Parathyroid adenoma (tissue), 2 donors: ENCODE measurements at regions not wholly inside any gene's neighbourhood (a gene's known extent, or its start where the extent isn't known, plus 50 kb on each side); places are given as distances from the start of the nearest gene placed in this dataset.

ENCODE experiments used
- H2AFZ ChIP-seq: fragments of 300-600 bp; sonication (generic); one replicate; pipeline ENCODE4 v1.7.0; 2017; ENCODE audit warnings: antibody characterized with exemption, mild to moderate bottlenecking
- H3K27ac ChIP-seq: fragments of 300-600 bp; sonication (generic); one replicate; pipeline ENCODE4 v1.7.0; 2017
- H3K27me3 ChIP-seq: fragments of 300-600 bp; sonication (generic); one replicate; pipeline ENCODE4 v1.7.0; 2017; ENCODE audit warnings: low read length; ENCODE audit not compliant: control insufficient read depth, insufficient read depth
- H3K36me3 ChIP-seq: fragments of 300-600 bp; sonication (generic); one replicate; pipeline ENCODE4 v1.7.0; 2017; ENCODE audit warnings: low read length; ENCODE audit not compliant: control insufficient read depth, insufficient read depth
- H3K4me1 ChIP-seq: fragments of 300-600 bp; sonication (generic); one replicate; pipeline ENCODE4 v1.7.0; 2017; ENCODE audit warnings: control low read depth
- H3K4me2 ChIP-seq: fragments of 300-600 bp; sonication (generic); one replicate; pipeline ENCODE4 v1.7.0; 2017; ENCODE audit warnings: low read length
- H3K4me3 ChIP-seq: fragments of 300-600 bp; sonication (generic); one replicate; pipeline ENCODE4 v1.7.0; 2017; ENCODE audit warnings: low read depth, low read length
- H3K79me2 ChIP-seq: fragments of 300-600 bp; sonication (generic); one replicate; pipeline ENCODE4 v1.7.0; 2017; ENCODE audit warnings: control low read depth
- H3K9ac ChIP-seq: fragments of 300-600 bp; sonication (generic); one replicate; pipeline ENCODE4 v1.7.0; 2017; ENCODE audit warnings: mild to moderate bottlenecking
- H3K9me3 ChIP-seq: fragments of 300-600 bp; sonication (generic); one replicate; pipeline ENCODE4 v1.7.0; 2017; ENCODE audit warnings: low read length; ENCODE audit not compliant: control insufficient read depth
- TF ChIP-seq, protein P1 (sequence below): fragments of 300-600 bp; sonication (generic); IDR thresholded peaks from one replicate; pipeline ENCODE4 v1.7.0; 2017; ENCODE audit warnings: antibody characterized with exemption, mild to moderate bottlenecking
- donor health status: primary hyperparathyroidism.

DNA sequence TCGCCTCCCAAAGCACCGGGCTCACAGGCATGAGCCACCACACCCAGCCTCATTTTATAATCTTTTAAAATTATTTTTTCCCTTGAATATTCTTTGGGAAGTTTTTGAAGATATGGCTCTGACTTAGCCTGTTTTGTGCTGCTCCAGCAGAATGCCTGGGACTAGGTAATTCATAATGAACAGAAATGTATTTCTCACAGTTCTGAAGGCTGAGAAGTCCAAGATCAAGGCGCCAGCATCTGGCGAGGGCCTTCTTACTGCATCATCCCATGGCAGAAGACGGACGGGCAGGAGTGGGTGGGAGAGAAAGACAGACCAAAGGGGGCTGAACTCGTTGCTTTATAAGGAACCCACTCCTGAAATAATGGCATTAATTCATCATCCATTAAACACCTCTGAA, 99.0 kb upstream of the SLC25A33 start:
- Histone ChIP-seq H3K36me3 (no peaks in the 10 kb centered on the region), H3K4me2 (no peak overlapping the region), H3K27ac (no peak overlapping the region), H3K79me2 (no peaks in the 10 kb centered on the region), H3K27me3 (no peaks in the 10 kb centered on the region), H3K4me1 (peaks cover 42% of the 10 kb centered on the region), H3K4me3 (no peak overlapping the region), H3K9ac (no peak overlapping the region), H3K9me3 (no peaks in the 10 kb centered on the region), H2AFZ (no peak overlapping the region)
- TF ChIP-seq, protein P1, sequence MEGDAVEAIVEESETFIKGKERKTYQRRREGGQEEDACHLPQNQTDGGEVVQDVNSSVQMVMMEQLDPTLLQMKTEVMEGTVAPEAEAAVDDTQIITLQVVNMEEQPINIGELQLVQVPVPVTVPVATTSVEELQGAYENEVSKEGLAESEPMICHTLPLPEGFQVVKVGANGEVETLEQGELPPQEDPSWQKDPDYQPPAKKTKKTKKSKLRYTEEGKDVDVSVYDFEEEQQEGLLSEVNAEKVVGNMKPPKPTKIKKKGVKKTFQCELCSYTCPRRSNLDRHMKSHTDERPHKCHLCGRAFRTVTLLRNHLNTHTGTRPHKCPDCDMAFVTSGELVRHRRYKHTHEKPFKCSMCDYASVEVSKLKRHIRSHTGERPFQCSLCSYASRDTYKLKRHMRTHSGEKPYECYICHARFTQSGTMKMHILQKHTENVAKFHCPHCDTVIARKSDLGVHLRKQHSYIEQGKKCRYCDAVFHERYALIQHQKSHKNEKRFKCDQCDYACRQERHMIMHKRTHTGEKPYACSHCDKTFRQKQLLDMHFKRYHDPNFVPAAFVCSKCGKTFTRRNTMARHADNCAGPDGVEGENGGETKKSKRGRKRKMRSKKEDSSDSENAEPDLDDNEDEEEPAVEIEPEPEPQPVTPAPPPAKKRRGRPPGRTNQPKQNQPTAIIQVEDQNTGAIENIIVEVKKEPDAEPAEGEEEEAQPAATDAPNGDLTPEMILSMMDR: no peak

- Histone ChIP-seq H3K4me3 (no peak overlapping the region), H3K4me2 (no peak overlapping the region), H3K27ac (no peak overlapping the region), H3K9ac (no peak overlapping the region), H3K79me2 (no peaks in the 10 kb centered on the region), H3K27me3 (no peaks in the 10 kb centered on the region), H2AFZ (no peak overlapping the region), H3K4me1 (peaks cover 39% of the 10 kb centered on the region), H3K36me3 (no peaks in the 10 kb centered on the region), H3K9me3 (no peaks in the 10 kb centered on the region)
- TF ChIP-seq, protein P1: no peak
Observed at GRCh38 chr1:9440763-9441194, 98.5 kb upstream of the SLC25A33 start.

GRCh38 chr1:9441451-9442133, 97.7 kb upstream of the SLC25A33 start:
- Histone ChIP-seq H3K79me2 (no peaks in the 10 kb centered on the region), H3K36me3 (no peaks in the 10 kb centered on the region), H3K9ac (no peak overlapping the region), H3K27ac (peak overlapping the region; percentile 99), H3K4me1 (peaks cover 40% of the 10 kb centered on the region), H3K9me3 (no peaks in the 10 kb centered on the region), H2AFZ (no peak overlapping the region), H3K4me2 (no peak overlapping the region), H3K27me3 (no peaks in the 10 kb centered on the region), H3K4me3 (no peak overlapping the region)
- TF ChIP-seq, protein P1: no peak

- Histone ChIP-seq H3K9me3 (no peaks in the 10 kb centered on the region), H3K4me3 (peak overlapping the region; percentile 43), H3K27ac (peak overlapping the region; percentile 99), H3K4me2 (peak overlapping the region; percentile 46), H3K9ac (no peak overlapping the region), H3K4me1 (peaks cover 45% of the 10 kb centered on the region), H2AFZ (peak overlapping the region; percentile 53), H3K36me3 (no peaks in the 10 kb centered on the region), H3K79me2 (no peaks in the 10 kb centered on the region), H3K27me3 (no peaks in the 10 kb centered on the region)
- TF ChIP-seq, protein P1: no peak
Observed at GRCh38 chr1:9442278-9442846, 96.9 kb upstream of the SLC25A33 start.

GRCh38 chr1:9442986-9443385, 96.3 kb upstream of the SLC25A33 start:
- H3K36me3 ChIP-seq: no peaks in the 10 kb centered on the region
- H3K4me2 ChIP-seq: peak overlapping the region; percentile 46
- H3K9ac ChIP-seq: no peak overlapping the region
- H3K4me3 ChIP-seq: peak overlapping the region; percentile 43
- H3K79me2 ChIP-seq: no peaks in the 10 kb centered on the region
- H2AFZ ChIP-seq: peak overlapping the region; percentile 53
- TF ChIP-seq, protein P1: no peak
- H3K27me3 ChIP-seq: no peaks in the 10 kb centered on the region
- H3K4me1 ChIP-seq: peaks cover 44% of the 10 kb centered on the region
- H3K27ac ChIP-seq: peak overlapping the region; percentile 99
- no peaks in the 10 kb centered on the region for H3K9me3 ChIP-seq
